NCI-H187 (cell line): ENCODE measurements at regions not wholly inside any gene's neighbourhood (a gene's known extent, or its start where the extent isn't known, plus 50 kb on each side); places are given as distances from the start of the nearest gene placed in this dataset.
"Not testable (repeated sequence)": the region's sequence is repeated elsewhere in the genome, so short reads cannot be mapped to it uniquely, and the experiment has no call there.

Experiments used
- DNase-seq, 2 experiments: peaks; one replicate each; lab custom pipeline; 2025; lab: John Stamatoyannopoulos, UW

- not testable (repeated sequence) for DNase-seq
Measured at GRCh38 chr1:145482214-145482860, 56.9 kb upstream of the NBPF20 start.

GRCh38 chr1:145475962-145476361 lies 50.6 kb upstream of the NBPF20 start:
- DNase-seq, result not testable (repeated sequence)

- DNase-seq, result not testable (repeated sequence)
Measured at GRCh38 chr1:145475369-145475915, 50.0 kb upstream of the NBPF20 start.
